ENCODE measurements at regions not wholly inside any gene's neighbourhood (a gene's known extent, or its start where the extent isn't known, plus 50 kb on each side); places are given as distances from the start of the nearest gene placed in this dataset.

DNA sequence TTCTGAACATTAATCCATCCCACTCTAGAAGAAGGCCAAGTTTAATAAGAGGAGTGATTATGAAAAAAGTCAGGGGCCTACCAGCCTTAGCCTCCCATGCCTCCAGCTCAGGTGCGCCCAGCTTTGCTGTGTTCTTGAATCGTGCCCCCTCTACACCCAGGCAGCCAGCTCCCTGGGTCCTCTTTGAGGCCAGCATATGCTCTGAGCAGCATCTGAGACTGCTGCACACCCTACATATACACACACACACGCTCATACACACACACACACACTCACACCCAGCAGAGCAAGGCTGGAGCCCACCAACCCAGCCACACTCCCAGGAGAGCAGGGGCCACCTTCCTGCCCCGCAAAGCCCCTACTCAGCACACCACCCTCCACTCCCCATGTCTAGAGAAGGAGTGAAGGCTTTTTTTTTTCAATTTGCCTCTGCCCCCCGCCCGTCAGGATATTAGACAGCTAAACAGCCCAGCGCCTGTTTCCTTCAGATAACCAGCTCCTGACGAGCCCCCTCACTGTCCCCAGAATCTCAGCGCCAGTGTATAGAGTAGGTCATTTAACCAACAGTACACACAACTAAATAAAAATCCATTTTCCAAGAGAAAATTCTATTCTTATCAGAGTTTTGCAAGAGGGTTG, 121.6 kb downstream of the BUD13 start:
- TF ChIP-seq FOXM1 (IDR thresholded peaks at IDR 0.05; ENCODE audit: borderline replicate concordance, low read depth), result no peak
- TF ChIP-seq, protein P1, sequence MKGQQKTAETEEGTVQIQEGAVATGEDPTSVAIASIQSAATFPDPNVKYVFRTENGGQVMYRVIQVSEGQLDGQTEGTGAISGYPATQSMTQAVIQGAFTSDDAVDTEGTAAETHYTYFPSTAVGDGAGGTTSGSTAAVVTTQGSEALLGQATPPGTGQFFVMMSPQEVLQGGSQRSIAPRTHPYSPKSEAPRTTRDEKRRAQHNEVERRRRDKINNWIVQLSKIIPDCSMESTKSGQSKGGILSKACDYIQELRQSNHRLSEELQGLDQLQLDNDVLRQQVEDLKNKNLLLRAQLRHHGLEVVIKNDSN (IDR thresholded peaks at IDR 0.05), result no peak
- no peak for TF ChIP-seq CEBPB (IDR thresholded peaks at IDR 0.05)
- no peak for TF ChIP-seq EGR1 (IDR thresholded peaks at IDR 0.05)
- no peak for TF ChIP-seq TEAD4 (IDR thresholded peaks at IDR 0.05)
- TF ChIP-seq NFIC (IDR thresholded peaks at IDR 0.05), result no peak
- TF ChIP-seq, protein P2, sequence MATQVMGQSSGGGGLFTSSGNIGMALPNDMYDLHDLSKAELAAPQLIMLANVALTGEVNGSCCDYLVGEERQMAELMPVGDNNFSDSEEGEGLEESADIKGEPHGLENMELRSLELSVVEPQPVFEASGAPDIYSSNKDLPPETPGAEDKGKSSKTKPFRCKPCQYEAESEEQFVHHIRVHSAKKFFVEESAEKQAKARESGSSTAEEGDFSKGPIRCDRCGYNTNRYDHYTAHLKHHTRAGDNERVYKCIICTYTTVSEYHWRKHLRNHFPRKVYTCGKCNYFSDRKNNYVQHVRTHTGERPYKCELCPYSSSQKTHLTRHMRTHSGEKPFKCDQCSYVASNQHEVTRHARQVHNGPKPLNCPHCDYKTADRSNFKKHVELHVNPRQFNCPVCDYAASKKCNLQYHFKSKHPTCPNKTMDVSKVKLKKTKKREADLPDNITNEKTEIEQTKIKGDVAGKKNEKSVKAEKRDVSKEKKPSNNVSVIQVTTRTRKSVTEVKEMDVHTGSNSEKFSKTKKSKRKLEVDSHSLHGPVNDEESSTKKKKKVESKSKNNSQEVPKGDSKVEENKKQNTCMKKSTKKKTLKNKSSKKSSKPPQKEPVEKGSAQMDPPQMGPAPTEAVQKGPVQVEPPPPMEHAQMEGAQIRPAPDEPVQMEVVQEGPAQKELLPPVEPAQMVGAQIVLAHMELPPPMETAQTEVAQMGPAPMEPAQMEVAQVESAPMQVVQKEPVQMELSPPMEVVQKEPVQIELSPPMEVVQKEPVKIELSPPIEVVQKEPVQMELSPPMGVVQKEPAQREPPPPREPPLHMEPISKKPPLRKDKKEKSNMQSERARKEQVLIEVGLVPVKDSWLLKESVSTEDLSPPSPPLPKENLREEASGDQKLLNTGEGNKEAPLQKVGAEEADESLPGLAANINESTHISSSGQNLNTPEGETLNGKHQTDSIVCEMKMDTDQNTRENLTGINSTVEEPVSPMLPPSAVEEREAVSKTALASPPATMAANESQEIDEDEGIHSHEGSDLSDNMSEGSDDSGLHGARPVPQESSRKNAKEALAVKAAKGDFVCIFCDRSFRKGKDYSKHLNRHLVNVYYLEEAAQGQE (IDR thresholded peaks at IDR 0.05; ENCODE audit: low read depth), result no peak
- TF ChIP-seq TAF1 (IDR thresholded peaks at IDR 0.05; ENCODE audit: low read depth), result no peak
- TF ChIP-seq CREB1 (IDR thresholded peaks at IDR 0.05; ENCODE audit: low read depth), result no peak
- TF ChIP-seq RAD21 (IDR thresholded peaks at IDR 0.05; ENCODE audit: low read depth), result no peak
- TF ChIP-seq YY1 (IDR thresholded peaks at IDR 0.05; ENCODE audit: low read depth), result no peak
- TF ChIP-seq ZBTB7A (IDR thresholded peaks at IDR 0.05; ENCODE audit: low read depth), result no peak
- TF ChIP-seq, protein P3, sequence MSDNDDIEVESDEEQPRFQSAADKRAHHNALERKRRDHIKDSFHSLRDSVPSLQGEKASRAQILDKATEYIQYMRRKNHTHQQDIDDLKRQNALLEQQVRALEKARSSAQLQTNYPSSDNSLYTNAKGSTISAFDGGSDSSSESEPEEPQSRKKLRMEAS (IDR thresholded peaks at IDR 0.05), result no peak
- TF ChIP-seq TCF12 (IDR thresholded peaks at IDR 0.05; ENCODE audit: low read depth), result no peak
- TF ChIP-seq EP300 (IDR thresholded peaks at IDR 0.05; ENCODE audit: borderline replicate concordance), result no peak

DNA sequence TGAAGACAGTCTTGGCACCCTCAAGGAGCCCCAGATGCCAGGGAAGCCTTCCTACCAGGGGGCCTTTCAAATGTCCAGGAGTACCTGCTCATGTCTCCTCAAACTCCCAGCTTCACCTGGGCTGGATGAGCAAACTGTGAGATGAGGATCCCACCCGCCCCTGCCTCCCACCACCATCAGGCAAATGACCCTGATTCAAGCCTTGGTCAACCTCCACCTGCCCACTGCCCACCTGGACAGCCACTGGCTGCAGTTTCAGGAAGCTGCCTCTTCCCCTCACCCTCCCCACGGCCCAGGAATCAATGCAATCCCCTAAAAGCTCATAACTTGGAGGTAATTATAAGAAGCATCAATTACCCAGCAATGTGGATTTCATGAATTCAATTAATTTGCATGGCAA, 122.7 kb downstream of the BUD13 start:
- TF ChIP-seq CEBPB (IDR thresholded peaks at IDR 0.05) (no peak), TCF12 (IDR thresholded peaks at IDR 0.05; ENCODE audit: low read depth) (no peak), TEAD4 (IDR thresholded peaks at IDR 0.05) (no peak), CREB1 (IDR thresholded peaks at IDR 0.05; ENCODE audit: low read depth) (no peak), EGR1 (IDR thresholded peaks at IDR 0.05) (no peak), EP300 (IDR thresholded peaks at IDR 0.05; ENCODE audit: borderline replicate concordance) (no peak), ZBTB7A (IDR thresholded peaks at IDR 0.05; ENCODE audit: low read depth) (no peak), YY1 (IDR thresholded peaks at IDR 0.05; ENCODE audit: low read depth) (no peak), NFIC (IDR thresholded peaks at IDR 0.05) (no peak), FOXM1 (IDR thresholded peaks at IDR 0.05; ENCODE audit: borderline replicate concordance, low read depth) (no peak), RAD21 (IDR thresholded peaks at IDR 0.05; ENCODE audit: low read depth) (no peak), TAF1 (IDR thresholded peaks at IDR 0.05; ENCODE audit: low read depth) (no peak)
- TF ChIP-seq, protein P1 (IDR thresholded peaks at IDR 0.05), result no peak
- TF ChIP-seq, protein P3 (IDR thresholded peaks at IDR 0.05), result no peak
- TF ChIP-seq, protein P2 (IDR thresholded peaks at IDR 0.05; ENCODE audit: low read depth), result no peak

DNA sequence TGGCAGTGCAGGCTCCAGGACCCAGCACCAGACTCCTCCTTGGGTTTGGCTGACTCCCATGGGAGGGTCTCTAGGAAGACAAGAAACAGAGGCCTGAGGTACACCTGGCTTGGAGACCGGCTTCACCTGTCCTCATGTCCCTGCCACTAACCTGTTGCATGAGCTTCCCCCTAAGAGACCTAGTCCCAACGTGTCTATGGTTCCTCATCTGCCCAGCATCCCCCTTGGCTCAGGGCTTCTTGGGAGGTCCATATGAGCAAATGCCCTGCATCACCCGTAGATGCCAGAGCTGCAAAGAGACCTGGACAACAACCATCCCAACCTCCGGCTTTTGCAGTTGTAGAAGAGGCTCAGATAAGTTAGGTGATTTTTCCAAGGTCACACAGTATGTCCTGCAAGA, 123.5 kb downstream of the BUD13 start:
- TF ChIP-seq ZBTB7A (IDR thresholded peaks at IDR 0.05; ENCODE audit: low read depth), result no peak
- TF ChIP-seq TCF12 (IDR thresholded peaks at IDR 0.05; ENCODE audit: low read depth), result no peak
- no peak for TF ChIP-seq EP300 (IDR thresholded peaks at IDR 0.05; ENCODE audit: borderline replicate concordance)

DNA sequence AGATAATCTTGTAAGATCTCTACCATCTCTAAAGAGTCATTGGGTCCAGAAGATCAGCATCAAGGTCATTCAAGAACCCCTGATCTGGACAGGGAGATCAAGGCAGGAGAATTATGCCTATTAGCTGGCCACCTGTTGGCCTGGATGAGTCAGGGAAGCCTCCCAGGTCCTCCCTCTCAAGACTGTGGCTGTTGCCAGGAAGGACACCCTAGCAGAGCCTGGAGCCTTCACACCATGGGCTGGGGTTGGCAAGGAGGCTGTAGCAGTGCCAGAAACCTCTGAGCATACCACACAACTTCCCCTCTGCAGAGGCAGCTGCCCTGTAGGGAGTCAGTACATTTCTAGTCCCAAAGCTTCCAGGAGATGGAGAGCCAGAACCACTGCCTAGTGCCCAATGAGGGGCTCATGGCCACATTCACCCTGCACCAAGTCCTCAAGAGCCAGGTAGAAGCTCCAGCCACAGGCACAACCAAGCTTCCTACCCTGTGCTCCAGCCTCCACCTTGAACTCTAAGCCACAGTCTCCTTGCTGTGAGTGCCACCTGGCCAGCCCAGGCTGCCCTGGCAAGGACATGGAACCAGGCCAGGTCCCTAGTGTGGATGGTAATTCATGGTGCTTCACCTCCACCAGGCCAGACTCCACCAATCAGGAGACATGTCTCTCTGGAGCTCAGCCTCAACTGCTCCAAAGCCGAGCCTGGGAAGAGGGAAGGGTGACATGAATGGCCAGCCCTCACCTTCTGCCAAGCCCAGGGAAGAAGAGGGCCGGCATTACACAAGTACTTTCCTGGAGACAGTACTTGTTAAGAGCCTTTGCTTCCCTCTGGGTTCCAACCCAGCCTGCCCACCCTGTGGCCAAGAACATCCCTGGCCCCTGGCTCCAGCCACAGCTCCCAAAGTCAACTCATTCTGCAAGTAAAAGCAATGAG, 124.3 kb downstream of the BUD13 start:
- TF ChIP-seq, protein P2 (IDR thresholded peaks at IDR 0.05; ENCODE audit: low read depth), result no peak
- TF ChIP-seq TAF1 (IDR thresholded peaks at IDR 0.05; ENCODE audit: low read depth) (no peak), FOXM1 (IDR thresholded peaks at IDR 0.05; ENCODE audit: borderline replicate concordance, low read depth) (no peak), EP300 (IDR thresholded peaks at IDR 0.05; ENCODE audit: borderline replicate concordance) (no peak), ZBTB7A (IDR thresholded peaks at IDR 0.05; ENCODE audit: low read depth) (no peak), TEAD4 (IDR thresholded peaks at IDR 0.05) (no peak), CEBPB (IDR thresholded peaks at IDR 0.05) (no peak), TCF12 (IDR thresholded peaks at IDR 0.05; ENCODE audit: low read depth) (no peak), RAD21 (IDR thresholded peaks at IDR 0.05; ENCODE audit: low read depth) (no peak), NFIC (IDR thresholded peaks at IDR 0.05) (no peak), YY1 (IDR thresholded peaks at IDR 0.05; ENCODE audit: low read depth) (no peak), EGR1 (IDR thresholded peaks at IDR 0.05) (no peak), CREB1 (IDR thresholded peaks at IDR 0.05; ENCODE audit: low read depth) (no peak)
- TF ChIP-seq, protein P1 (IDR thresholded peaks at IDR 0.05), result no peak
- TF ChIP-seq, protein P3 (IDR thresholded peaks at IDR 0.05), result no peak

Data from Ishikawa (cell line).